H1 (cell line): ENCODE measurements at regions not wholly inside any gene's neighbourhood (a gene's known extent, or its start where the extent isn't known, plus 50 kb on each side); places are given as distances from the start of the nearest gene placed in this dataset.

Experiments used
- TF ChIP-seq, protein P1 (sequence below): fragments of 300-600 bp; sonication (generic); IDR thresholded peaks from 2 replicates; pipeline ENCODE4 v1.7.1; 2012; ENCODE audit warnings: low read length, moderate library complexity, mild to moderate bottlenecking, inconsistent platforms; ENCODE audit not compliant: insufficient replicate concordance

DNA sequence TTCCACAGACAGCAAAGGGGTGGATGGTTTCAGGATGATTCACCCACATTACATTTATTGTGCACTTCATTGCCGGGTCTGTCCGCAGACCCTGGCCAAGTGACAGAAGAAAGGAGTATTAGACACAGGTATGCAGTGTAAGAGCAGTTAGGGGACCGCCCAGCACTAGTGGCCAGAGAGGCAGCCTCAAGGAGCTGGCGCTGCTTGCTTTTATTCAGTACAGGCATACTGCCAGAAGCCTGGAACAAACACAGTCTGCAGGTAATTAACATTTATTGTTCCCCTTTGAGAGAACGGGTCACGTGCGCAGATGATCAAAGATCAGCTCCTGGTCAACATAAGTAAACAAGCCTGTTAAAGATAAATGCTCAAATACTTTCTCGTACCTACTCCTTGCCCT, 1639.0 kb upstream of the IGFBP7 start (continued):
- TF ChIP-seq, protein P1, sequence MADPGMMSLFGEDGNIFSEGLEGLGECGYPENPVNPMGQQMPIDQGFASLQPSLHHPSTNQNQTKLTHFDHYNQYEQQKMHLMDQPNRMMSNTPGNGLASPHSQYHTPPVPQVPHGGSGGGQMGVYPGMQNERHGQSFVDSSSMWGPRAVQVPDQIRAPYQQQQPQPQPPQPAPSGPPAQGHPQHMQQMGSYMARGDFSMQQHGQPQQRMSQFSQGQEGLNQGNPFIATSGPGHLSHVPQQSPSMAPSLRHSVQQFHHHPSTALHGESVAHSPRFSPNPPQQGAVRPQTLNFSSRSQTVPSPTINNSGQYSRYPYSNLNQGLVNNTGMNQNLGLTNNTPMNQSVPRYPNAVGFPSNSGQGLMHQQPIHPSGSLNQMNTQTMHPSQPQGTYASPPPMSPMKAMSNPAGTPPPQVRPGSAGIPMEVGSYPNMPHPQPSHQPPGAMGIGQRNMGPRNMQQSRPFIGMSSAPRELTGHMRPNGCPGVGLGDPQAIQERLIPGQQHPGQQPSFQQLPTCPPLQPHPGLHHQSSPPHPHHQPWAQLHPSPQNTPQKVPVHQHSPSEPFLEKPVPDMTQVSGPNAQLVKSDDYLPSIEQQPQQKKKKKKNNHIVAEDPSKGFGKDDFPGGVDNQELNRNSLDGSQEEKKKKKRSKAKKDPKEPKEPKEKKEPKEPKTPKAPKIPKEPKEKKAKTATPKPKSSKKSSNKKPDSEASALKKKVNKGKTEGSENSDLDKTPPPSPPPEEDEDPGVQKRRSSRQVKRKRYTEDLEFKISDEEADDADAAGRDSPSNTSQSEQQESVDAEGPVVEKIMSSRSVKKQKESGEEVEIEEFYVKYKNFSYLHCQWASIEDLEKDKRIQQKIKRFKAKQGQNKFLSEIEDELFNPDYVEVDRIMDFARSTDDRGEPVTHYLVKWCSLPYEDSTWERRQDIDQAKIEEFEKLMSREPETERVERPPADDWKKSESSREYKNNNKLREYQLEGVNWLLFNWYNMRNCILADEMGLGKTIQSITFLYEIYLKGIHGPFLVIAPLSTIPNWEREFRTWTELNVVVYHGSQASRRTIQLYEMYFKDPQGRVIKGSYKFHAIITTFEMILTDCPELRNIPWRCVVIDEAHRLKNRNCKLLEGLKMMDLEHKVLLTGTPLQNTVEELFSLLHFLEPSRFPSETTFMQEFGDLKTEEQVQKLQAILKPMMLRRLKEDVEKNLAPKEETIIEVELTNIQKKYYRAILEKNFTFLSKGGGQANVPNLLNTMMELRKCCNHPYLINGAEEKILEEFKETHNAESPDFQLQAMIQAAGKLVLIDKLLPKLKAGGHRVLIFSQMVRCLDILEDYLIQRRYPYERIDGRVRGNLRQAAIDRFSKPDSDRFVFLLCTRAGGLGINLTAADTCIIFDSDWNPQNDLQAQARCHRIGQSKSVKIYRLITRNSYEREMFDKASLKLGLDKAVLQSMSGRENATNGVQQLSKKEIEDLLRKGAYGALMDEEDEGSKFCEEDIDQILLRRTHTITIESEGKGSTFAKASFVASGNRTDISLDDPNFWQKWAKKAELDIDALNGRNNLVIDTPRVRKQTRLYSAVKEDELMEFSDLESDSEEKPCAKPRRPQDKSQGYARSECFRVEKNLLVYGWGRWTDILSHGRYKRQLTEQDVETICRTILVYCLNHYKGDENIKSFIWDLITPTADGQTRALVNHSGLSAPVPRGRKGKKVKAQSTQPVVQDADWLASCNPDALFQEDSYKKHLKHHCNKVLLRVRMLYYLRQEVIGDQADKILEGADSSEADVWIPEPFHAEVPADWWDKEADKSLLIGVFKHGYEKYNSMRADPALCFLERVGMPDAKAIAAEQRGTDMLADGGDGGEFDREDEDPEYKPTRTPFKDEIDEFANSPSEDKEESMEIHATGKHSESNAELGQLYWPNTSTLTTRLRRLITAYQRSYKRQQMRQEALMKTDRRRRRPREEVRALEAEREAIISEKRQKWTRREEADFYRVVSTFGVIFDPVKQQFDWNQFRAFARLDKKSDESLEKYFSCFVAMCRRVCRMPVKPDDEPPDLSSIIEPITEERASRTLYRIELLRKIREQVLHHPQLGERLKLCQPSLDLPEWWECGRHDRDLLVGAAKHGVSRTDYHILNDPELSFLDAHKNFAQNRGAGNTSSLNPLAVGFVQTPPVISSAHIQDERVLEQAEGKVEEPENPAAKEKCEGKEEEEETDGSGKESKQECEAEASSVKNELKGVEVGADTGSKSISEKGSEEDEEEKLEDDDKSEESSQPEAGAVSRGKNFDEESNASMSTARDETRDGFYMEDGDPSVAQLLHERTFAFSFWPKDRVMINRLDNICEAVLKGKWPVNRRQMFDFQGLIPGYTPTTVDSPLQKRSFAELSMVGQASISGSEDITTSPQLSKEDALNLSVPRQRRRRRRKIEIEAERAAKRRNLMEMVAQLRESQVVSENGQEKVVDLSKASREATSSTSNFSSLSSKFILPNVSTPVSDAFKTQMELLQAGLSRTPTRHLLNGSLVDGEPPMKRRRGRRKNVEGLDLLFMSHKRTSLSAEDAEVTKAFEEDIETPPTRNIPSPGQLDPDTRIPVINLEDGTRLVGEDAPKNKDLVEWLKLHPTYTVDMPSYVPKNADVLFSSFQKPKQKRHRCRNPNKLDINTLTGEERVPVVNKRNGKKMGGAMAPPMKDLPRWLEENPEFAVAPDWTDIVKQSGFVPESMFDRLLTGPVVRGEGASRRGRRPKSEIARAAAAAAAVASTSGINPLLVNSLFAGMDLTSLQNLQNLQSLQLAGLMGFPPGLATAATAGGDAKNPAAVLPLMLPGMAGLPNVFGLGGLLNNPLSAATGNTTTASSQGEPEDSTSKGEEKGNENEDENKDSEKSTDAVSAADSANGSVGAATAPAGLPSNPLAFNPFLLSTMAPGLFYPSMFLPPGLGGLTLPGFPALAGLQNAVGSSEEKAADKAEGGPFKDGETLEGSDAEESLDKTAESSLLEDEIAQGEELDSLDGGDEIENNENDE, result no peak
